CD4-positive, alpha-beta T cell treated with Interleukin-15 for 4 hours (primary cell): ENCODE measurements at regions not wholly inside any gene's neighbourhood (a gene's known extent, or its start where the extent isn't known, plus 50 kb on each side); places are given as distances from the start of the nearest gene placed in this dataset.
A peak's percentile ranks its signal among the peaks of the same experiment; 100 is the strongest.
"Not testable (repeated sequence)": the region's sequence is repeated elsewhere in the genome, so short reads cannot be mapped to it uniquely, and the experiment has no call there.

ENCODE experiments used
- DNase-seq: peaks from one replicate; pipeline ENCODE4 v3.0.0-alpha.2; 2020; ENCODE audit warnings: low spot score

DNA sequence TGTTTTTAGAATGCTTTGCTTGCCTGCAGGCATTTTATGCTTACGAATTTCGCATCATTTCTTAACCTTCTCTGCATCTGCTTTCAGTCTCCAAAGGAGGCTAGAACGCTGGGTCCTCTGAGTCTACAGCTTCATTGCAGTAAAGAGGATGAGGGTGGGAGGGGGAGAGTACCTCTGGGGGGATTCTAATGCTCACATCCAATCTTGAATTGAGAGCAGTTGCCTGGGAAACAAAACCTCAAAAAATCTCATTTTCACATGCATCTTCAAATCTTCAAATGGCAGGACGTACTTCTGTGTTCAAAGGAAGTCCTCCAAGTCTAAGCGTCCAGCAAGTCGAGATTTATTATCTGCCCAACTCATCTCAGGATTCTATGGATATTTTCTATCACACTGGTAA, 100.7 kb upstream of the PRKCQ start:
- no peak for DNase-seq

DNA sequence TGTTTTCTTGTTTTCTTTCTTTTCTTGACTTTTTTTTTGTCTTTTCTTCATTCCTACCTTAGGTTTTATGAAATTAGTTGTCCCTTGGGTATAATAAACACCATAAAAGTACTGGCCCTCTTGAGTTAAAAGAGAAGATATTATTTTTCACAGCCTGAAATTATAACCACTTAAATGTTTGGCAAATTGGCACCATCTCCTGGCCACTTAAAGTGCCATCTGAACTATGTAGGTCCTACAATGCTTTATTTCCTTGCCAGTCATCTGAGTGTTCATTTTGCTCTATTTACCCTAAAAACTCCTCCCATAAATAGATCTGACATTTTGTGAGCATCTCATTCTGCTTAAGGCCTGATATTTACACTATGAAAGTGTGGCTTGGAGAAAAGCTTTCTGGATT, 98.9 kb upstream of the PRKCQ start:
- no peak for DNase-seq

DNA sequence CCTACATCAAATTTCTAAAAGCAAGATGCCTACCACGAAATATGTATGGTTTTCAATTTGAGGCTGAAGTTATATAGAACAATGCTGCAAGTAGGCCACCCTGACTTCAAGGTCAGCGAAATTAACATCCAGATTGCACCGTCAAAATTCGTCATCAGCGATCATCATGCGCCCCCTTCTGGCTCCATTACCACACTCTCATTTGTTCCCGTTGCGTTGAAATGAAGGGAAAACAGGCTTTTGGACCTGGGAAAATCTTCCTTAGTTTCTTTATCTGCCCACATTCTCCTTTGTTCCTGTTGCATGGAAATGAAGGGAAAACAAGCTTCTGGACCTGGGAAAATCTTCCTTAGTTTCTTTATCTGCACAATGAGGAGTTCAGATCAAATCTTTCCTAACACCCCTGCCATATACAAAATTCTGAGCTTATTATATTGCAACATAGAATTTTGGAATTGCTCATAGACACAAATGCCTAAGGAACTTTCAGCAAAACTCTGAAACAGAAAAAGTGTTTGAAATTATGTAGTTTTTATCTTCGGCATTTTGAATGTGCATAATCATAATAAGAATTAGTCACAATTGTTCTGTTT, 98.2 kb upstream of the PRKCQ start:
- DNase-seq, result peak; percentile 70

DNA sequence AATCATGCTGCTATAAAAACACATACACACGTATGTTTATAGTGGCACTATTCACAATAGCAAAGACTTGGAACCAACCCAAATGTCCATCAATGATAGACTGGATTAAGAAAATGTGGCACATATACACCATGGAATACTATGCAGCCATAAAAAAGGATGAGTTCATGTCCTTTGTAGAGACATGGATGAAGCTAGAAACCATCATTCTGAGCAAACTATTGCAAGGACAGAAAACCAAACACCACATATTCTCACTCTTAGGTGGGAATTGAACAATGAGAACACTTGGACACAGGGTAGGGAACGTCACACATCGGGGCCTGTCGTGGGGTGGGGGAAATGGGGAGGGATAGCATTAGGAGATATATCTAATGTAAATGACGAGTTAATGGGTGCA, 97.1 kb upstream of the PRKCQ start:
- not testable (repeated sequence) for DNase-seq

DNA sequence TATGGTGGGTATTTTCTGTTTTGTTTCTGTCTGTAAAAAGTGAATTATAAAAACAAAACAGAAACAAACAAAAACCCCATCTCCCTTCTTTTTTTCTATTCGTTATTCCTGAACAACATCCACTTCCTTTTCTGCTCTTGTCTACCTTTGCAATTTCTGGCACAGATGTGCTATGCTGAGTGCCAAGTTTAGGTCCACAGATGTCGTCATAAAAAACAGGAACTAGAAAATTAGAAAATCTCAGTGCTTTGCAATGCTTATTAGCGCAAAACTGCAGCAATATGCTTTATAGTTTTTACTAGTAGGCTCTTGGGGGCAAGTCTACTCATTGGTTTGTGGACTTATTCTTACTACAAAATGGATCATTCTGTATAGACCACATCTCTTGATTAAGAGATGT, 94.2 kb upstream of the PRKCQ start:
- DNase-seq, result no peak

DNA sequence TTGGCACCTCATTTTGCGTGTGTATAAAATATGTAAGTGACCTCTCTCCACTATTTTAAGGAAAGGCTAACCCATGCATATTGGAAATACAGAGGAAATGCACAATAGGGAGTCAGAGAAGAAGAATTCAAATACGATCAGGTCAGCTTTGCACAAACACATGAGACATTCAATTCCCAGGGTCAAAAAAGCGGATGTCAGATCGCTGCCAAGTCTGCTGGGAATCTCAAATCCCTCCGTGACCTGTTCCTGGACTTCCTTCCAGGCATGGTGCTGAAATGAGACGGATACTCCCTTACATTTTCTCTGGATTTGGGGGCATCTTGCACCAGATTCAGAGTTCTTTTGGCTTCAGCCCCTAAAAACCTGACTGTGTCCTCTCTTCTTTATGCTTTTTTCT, 91.9 kb upstream of the PRKCQ start:
- no peak for DNase-seq

DNA sequence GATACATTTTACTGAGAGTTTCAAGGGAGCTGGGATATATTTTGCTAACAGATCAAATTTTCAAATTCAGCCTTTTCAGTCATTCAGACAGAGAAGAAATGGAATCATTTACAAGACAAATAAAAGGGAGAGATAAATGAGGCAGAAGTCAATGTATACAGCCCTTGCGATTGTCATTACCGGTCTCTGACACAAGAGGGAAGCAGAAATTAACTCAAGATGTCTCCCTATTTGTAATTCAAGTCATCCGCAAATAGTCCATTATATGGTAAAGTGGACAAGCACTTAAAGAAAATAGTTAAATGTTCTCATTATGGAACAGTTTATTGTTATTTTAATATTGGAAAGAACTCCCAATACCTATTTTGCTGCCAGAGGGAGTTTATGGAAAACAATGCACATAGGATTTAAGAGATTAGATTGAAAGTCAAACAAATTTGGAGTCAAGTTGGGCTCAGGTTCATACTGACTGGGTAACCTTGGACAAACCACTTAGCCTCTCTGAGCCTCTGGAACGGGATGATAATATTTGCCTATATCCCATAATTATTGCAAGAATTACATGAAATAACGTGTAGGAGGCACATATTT, 89.3 kb upstream of the PRKCQ start:
- peak; percentile 48 for DNase-seq

DNA sequence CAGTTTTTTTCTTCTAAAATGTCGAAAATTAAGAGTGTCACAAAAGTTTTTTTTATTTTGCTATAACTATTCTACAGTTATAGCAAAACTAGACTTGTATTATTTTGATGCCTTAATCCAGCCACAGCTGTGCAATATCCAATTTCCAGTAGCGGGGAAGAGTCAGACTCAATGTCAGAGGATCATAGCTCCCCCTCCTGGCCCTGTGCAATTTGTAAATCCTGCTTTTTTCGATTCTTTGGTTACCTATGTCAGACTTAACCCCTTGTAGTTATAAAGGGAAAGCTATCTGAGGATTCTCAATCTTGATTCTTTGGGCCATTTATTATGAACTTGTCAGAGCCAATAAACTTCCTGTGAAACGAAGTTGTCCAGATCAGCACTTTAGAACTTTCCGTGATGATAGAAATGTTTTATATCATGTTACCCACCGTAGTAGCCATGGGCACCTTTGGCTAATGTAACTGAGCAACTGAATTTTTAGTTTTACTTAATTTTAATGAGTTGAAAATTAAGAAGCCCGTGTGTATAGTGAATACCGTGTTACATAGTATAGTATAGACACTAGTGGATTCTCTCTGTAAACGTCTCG, 87.7 kb upstream of the PRKCQ start:
- DNase-seq, result peak; percentile 42

DNA sequence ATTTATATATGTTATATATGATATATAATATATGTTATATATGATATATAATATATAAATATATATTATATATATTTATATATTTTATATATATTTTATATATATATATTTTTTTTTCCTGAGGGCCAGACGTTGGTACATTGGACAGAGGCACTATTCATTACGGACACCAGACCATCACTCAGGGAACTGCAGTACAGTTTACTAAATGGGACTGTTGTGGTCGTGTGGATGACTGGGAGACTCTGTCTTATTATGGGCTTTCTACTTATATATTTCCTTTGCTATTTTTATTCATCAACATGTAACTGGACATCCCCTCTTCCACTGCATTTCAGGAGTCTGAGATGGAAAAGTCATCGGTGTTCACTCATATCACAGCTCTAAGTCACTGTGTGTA, 87.1 kb upstream of the PRKCQ start:
- DNase-seq, result no peak

DNA sequence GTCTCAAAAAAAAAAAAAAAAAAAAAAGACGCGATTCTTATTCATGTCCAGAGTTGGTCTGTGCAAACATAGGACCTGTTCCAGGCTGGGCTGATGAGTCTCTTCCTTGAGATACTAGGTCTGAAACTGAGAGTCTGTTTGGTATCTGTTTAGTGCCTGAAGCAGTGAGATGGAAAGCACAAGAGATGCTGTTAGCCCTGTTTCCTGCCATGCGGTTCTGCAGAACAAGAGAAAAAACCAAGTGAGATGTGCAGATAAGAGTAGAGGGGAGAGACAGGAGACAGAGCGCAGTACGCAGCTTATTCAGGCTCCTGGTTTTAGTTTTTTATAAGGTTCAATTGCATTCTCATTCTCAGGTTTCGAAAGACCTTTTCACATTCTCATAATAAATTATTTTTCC, 85.8 kb upstream of the PRKCQ start:
- peak; percentile 52 for DNase-seq

DNA sequence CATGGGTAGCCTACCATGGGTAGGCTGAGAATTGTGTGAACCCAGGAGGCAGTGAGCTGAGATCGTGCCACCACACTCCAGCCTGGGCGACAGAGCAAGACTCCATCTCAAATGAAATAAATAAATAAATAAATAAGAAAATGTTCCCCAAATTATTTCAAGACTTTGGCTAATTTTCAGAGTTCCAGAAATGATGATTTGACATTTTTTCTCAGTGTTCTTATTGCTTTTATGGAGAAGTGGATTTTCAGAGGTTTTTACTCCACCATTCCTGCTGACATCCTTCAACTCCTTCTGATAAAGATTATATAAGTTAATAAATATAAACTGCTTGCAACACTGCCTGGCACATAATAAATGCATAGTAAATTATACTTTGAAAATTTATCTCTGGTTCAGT, 80.4 kb upstream of the PRKCQ start:
- DNase-seq, result no peak

DNA sequence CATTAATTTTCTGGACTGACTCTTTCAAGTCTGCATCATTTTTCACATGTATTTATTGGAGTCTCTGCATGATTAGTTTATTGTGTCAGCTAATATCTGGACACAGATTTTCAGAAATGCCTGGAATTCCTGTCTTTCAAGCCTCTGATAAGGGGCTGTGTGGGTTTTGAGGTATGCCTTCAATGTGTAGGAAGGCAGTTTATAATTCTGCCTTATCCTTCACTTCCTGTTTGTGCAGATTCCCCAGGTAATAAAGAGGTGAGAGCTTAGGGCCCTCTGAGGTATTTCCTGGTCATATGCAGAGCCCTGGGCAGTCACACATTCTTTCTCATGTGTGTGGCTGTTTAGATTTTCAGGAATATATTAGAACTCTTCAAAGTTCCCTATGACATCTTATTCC, 79.4 kb upstream of the PRKCQ start:
- DNase-seq, result no peak

DNA sequence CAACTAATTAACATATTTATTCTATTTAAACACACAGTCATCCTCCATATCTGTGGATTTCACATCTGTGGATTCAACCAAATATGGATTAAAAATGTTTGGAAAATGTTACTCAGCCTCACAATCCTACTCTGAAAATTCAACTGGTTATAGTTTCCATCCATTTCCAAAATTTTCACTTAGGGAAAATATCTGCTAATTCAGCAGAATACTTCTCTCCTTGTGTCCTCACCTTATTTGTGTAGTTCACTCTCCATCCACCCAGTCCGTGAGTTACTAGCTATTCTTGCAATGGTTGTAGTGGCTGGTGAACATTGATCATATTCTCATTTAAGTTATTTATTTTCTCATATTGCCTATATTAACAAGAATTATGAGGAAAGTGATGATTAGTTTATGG, 77.6 kb upstream of the PRKCQ start:
- no peak for DNase-seq

DNA sequence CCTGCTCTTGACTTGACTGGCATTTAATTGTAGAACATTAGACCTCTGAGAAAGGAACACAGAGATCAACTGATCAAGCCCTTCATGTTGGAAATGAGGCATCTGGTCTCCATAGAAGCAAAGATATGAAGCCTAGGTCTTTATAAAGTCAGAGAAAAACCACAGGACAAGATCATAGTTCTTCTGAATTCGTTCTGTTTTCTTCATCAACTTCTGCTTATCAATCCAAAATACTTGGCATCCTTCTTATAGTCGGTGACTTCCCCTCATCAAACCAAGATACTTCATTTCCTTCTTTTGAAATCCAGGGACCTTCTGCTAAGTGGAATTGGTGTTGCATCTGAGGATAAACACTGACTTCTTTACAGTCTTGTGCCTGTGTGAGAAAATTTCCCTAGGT, 77.1 kb upstream of the PRKCQ start:
- no peak for DNase-seq

DNA sequence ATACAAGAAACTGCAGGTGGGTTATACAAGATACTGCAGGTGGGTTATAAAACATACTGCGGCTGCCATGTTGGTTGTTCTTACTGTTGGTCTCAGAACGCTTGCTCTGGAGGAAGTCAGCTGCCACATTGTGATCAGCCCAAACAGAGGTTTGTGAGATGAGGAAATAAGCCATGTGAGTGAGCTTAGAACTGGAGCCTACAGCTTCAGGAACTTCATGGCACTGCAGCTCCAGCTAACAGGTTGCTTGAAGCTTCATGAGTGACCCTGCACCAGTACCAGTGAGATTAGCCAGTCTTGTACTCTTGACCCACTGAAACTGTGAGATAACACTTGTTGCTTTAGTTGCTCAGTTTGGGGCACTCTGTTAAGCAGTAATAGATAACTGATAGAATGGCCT, 74.5 kb upstream of the PRKCQ start:
- no peak for DNase-seq

DNA sequence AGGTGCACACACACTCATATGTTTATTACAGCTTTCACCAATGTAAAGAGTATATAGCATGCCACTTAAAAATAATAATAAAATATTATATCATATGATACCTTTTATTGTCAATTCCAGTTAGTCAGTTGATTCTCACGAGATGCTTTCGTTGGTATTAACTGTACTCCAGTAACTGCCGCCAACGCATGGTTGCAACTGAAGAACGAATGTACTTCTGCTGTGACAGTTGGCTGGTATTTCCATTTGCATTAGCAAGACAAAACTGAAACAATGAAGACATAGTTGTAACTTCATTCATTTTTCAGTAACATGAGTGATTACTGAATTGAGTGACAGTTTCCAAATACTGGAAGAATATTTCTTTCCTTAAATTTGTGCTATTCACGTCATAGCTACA, 70.5 kb upstream of the PRKCQ start:
- no peak for DNase-seq

DNA sequence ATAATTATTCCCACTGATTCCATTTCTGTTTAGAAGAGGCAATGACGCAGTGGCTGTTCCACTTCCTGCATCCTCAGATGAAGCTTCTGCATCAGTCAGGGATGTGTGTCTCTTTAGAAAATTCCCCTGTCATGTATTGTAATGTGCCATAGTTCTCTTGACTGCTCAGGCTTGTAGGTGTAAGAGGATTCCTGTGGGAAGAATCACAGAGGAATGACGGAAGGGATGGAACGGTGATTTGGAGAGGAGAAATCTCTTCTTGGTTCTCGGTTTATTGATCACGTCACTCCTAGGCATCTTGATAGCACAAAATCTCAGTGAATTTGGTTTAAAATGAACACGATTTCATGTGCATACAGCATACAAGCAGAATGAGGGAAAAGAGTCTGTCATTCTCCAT, 69.8 kb upstream of the PRKCQ start:
- DNase-seq, result no peak

DNA sequence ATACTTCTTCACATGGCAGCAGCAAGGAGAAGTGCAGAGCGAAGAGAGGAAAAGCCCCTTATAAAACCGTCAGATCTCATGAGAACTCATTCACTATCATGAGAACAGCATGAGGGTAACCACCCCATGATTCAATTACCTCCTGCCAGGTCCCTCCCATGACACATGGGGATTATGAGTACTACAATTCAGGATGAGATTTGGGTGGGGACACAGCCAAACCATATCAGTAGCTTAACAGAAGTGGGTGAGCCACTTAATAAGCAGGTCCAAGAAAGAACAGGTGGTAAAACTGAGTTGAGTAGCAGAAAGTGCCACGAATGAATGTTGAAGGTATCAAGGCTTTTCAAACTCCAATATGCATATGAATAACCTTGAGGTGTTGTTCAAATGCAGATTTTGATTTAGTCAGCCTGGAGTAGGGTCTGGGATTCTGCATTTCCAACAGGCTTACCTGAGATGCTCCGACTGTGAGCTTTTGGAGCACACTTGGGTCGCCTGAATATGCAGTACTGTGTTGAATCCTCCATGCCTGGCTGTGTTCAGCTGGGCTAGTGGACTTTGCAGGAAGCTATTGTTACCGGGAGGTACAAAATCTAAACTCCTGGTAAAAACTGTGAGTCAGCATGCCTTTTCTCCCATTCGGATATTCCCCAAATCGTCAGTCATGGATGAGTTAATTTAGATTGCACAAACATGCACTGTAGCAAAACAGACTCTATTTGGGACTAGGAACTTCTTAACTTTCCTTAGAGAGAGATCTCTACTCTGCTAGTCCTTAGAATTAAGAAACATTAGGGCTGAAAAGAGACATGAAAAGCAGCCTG, 69.0 kb upstream of the PRKCQ start:
- DNase-seq, result no peak

DNA sequence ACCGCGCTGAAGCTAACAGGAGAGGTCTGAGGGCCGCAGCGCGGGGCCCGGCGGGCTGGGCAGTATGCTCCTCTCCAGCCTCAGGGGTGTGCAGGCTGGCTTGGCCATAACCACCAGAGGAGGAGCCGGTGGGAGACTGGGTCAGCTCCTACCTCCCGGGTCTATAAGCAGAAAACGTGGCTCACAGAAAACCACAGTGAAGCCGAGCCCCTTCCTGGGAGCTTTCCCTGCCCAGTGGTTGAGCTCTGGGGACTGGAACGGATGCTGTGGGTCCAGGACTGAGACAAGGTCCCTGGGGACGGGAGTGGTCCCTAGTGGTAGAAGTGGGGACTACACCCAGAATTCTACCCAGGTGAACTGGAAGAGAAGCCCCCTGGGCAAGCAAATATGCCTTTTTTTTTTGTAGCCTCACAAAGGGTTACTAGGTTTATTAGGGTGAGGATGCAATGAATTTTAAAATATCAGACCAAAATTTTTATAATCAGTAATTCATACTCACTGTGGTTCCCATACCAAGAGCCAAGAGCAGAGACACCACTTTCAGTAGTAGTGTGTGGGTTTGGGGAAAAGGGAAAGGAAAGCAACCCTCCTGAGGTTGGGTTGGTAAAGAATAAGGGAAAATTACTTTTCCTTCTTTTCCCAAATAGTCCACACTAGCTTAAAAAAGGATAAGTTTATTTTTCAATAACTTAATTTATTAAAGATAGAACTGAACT, 67.9 kb upstream of the PRKCQ start:
- DNase-seq, result peak; percentile 76

DNA sequence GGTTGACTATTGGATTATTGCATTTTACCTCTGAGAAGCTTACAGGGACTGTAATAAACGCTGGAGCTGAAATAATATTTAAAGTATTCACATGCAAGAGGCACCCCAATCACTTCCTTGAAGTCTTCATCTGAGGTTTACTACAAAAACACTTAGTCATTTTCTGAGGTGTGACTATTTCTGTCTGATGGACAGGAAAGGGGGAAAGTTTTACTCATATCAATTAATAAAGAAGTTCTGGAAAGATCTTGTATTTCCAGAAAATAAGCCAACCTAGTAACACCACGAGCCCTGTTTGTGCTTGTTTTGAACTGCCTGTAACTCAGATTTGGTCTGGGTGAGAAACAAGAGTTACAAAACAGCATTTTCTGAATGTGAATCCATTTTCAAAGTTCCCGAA, 63.9 kb upstream of the PRKCQ start:
- peak; percentile 73 for DNase-seq

DNA sequence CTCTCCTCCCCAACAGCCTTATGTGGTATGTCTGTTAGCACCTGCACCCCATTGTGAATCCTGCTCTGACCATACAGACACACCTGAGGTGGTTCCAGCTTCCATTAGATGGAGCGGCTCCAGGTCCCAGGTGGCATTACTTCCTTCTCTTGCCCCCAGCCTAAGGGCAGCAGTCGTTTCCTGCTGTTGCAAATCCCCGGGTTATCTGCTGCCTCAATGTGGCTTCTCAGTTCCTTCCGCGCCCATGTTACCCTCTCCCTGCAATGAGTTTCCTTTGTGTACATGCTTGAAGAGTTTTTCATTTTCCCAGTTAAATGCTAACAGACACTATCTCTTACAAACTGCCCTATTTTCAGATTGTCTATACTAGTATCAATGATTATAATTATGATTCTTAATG, 62.8 kb upstream of the PRKCQ start:
- DNase-seq, result no peak

DNA sequence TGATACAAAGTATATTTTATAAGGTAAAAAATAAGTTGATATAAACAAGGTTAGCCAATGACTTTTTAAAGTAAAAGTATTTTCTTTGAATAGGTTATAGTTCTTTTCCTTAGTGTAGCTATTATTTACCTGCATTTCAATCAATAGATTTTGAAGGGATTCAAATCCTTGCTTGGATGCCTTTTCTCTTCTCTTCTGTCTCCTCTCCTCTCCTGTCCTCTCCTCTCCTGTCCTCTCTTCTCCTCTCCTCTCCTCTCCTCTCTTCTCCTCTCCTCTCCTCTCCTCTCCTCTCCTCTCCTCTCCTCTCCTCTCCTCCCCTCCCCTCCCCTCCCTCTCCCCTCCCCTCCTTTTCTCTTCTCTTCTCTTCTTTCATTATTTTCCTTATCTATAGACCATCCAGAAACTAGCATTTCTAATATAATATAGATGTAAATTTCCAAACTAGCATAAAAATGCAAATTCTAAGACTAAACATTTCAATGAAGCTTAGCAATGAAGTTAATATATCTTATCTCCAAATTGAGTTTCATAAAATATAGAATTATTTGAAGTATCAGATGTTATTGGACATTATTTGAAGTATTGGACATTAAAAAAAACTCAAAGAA, 60.5 kb upstream of the PRKCQ start:
- DNase-seq, result no peak
